ENCODE measurements at regions not wholly inside any gene's neighbourhood (a gene's known extent, or its start where the extent isn't known, plus 50 kb on each side); places are given as distances from the start of the nearest gene placed in this dataset.

- TF ChIP-seq RBAK (tag by site-specific recombination; IDR thresholded peaks at IDR 0.05) (no peak), ZNF626 (tag by site-specific recombination; IDR thresholded peaks at IDR 0.05) (no peak), ZNF707 (tag by site-specific recombination; IDR thresholded peaks at IDR 0.05) (no peak)
Measured at GRCh38 chr3:76500746-76501275, 539.1 kb upstream of the ROBO2 start (continued).

- no peak for TF ChIP-seq HIC1 (tag by site-specific recombination; IDR thresholded peaks at IDR 0.05)
- TF ChIP-seq ZNF654 (tag by site-specific recombination; IDR thresholded peaks at IDR 0.05; ENCODE audit: low read depth): no peak
- no peak for TF ChIP-seq ZNF280D (tag by site-specific recombination; IDR thresholded peaks at IDR 0.05)
- TF ChIP-seq ZNF596 (tag by site-specific recombination; IDR thresholded peaks at IDR 0.05): no peak
- TF ChIP-seq YY2 (tag by site-specific recombination; IDR thresholded peaks at IDR 0.05): no peak
- TF ChIP-seq GFI1B (tag by site-specific recombination; IDR thresholded peaks at IDR 0.05): no peak
- TF ChIP-seq ZNF670 (tag by site-specific recombination; IDR thresholded peaks at IDR 0.05; ENCODE audit: low read depth): no peak
- TF ChIP-seq ZNF354C (tag by site-specific recombination; IDR thresholded peaks at IDR 0.05; ENCODE audit: borderline replicate concordance, low read depth): no peak
- no peak for TF ChIP-seq ZNF239 (tag by site-specific recombination; IDR thresholded peaks at IDR 0.05)
- TF ChIP-seq ZNF174 (tag by site-specific recombination; IDR thresholded peaks at IDR 0.05): no peak
- TF ChIP-seq KLF16 (tag by site-specific recombination; IDR thresholded peaks at IDR 0.05): no peak
- TF ChIP-seq KLF1 (tag by site-specific recombination; IDR thresholded peaks at IDR 0.05): no peak
- TF ChIP-seq ZNF513 (tag by site-specific recombination; IDR thresholded peaks at IDR 0.05): no peak
- no peak for TF ChIP-seq SETDB1 (IDR thresholded peaks at IDR 0.05; ENCODE audit: insufficient read length, low read length)
- no peak for TF ChIP-seq ZNF157 (tag by site-specific recombination; IDR thresholded peaks at IDR 0.05)
- TF ChIP-seq ZNF433 (tag by site-specific recombination; IDR thresholded peaks at IDR 0.05; ENCODE audit: low read depth): no peak
- TF ChIP-seq HOXA7 (CRISPR knock-in tag; IDR thresholded peaks at IDR 0.05; ENCODE audit: borderline replicate concordance): no peak
- no peak for TF ChIP-seq PRDM10 (tag by site-specific recombination; IDR thresholded peaks at IDR 0.05)
- TF ChIP-seq ZNF24 (tag by site-specific recombination; IDR thresholded peaks at IDR 0.05): no peak
- H3K27ac ChIP-seq (ENCODE audit: extremely low read depth, low read depth, low read length): no peak overlapping the region
- CTCF ChIA-PET: no interaction called here
- H3K36me3 ChIP-seq (ENCODE audit: control insufficient read depth in 2 of 2, insufficient read depth in 1 of 2, low read length in 2 of 2): no peaks in the 10 kb centered on the region
- H3K4me1 ChIP-seq (ENCODE audit: control insufficient read depth, insufficient read depth, low read length): no peaks in the 10 kb centered on the region
- H3K4me3 ChIP-seq (ENCODE audit: low read depth, low read length): no peak overlapping the region
- POLR2A ChIA-PET: no interaction called here
- H3K9me3 ChIP-seq (ENCODE audit: control insufficient read depth, insufficient read depth, low read depth, low read length): no peaks in the 10 kb centered on the region
Measured at GRCh38 chr3:76501315-76501714, 538.6 kb upstream of the ROBO2 start.
